WTC11 (cell line): ENCODE measurements at regions not wholly inside any gene's neighbourhood (a gene's known extent, or its start where the extent isn't known, plus 50 kb on each side); places are given as distances from the start of the nearest gene placed in this dataset.

Experiments
- ATAC-seq: fragments of 200-7000 bp; cut with Tn5 transposase; 2 replicates; pipeline ENCODE4 v1.10.0; 2021; ENCODE audit warnings: mild to moderate bottlenecking, moderate library complexity
- CTCF ChIA-PET: fragments of 300-600 bp; sonication (Branson Sonifier 250); formaldehyde crosslinking; loops from one replicate; lab custom pipeline; 2021; ENCODE audit warnings: antibody characterized with exemption; lab: Charles Lee
- POLR2A ChIA-PET: fragments of 350-600 bp; sonication (Branson Sonifier 250); formaldehyde crosslinking; loops from one replicate; lab custom pipeline; 2021; ENCODE audit warnings: antibody characterized with exemption; lab: Charles Lee
- DNase-seq: peaks from one replicate; pipeline ENCODE4 v3.0.0; 2021; ENCODE audit warnings: low spot score
- H3K27ac Mint-ChIP-seq: 2 replicates; pipeline ENCODE4 v1.8.0; 2021; ENCODE audit warnings: mixed read lengths
- H3K27me3 Mint-ChIP-seq: 2 replicates; pipeline ENCODE4 v1.8.0; 2021; ENCODE audit warnings: low read depth, mild to moderate bottlenecking, moderate library complexity, mixed read lengths
- H3K36me3 Mint-ChIP-seq: 2 replicates; pipeline ENCODE4 v1.8.0; 2021; ENCODE audit warnings: mixed read lengths
- H3K4me1 Mint-ChIP-seq: 2 replicates; pipeline ENCODE4 v1.8.0; 2022; ENCODE audit warnings: mixed read lengths
- H3K4me3 Mint-ChIP-seq: 2 replicates; pipeline ENCODE4 v1.8.0; 2021; ENCODE audit warnings: mild to moderate bottlenecking, moderate library complexity, mixed read lengths
- H3K9me3 Mint-ChIP-seq: 2 replicates; pipeline ENCODE4 v1.8.0; 2021; ENCODE audit warnings: mixed read lengths
- ARID4B ChIP-seq: sonication (generic); formaldehyde crosslinking; IDR thresholded peaks from 2 replicates; pipeline ENCODE4 v1.8.0; 2023; ENCODE audit warnings: missing genetic modification reagents, mild to moderate bottlenecking, borderline replicate concordance
- CBFB ChIP-seq: sonication (generic); formaldehyde crosslinking; IDR thresholded peaks from 2 replicates; pipeline ENCODE4 v1.8.1; 2022; ENCODE audit warnings: mild to moderate bottlenecking, low read depth, missing genetic modification reagents
- ELF4 ChIP-seq: sonication (generic); formaldehyde crosslinking; IDR thresholded peaks from 2 replicates; pipeline ENCODE4 v1.8.1; 2022; ENCODE audit warnings: low read depth, mild to moderate bottlenecking, moderate library complexity, missing genetic modification reagents
- ETV6 ChIP-seq: sonication (generic); formaldehyde crosslinking; IDR thresholded peaks from 2 replicates; pipeline ENCODE4 v1.8.1; 2022; ENCODE audit warnings: mild to moderate bottlenecking, missing genetic modification reagents
- FOXP1 ChIP-seq: sonication (generic); formaldehyde crosslinking; IDR thresholded peaks from 2 replicates; pipeline ENCODE4 v1.8.0; 2022; ENCODE audit warnings: missing genetic modification reagents, mild to moderate bottlenecking, moderate library complexity, borderline replicate concordance
- GABPB1 ChIP-seq: sonication (generic); formaldehyde crosslinking; IDR thresholded peaks from 2 replicates; pipeline ENCODE4 v1.8.1; 2023; ENCODE audit warnings: mild to moderate bottlenecking, missing genetic modification reagents
- GTF2I ChIP-seq: fragments of 250-450 bp; sonication (Bioruptor Pico); conservative IDR thresholded peaks from 2 replicates; pipeline ENCODE4 v1.4.0; 2021; ENCODE audit warnings: mild to moderate bottlenecking
- HMGA2 ChIP-seq: fragments of 250-450 bp; sonication (Bioruptor Pico); IDR thresholded peaks from 2 replicates; pipeline ENCODE4 v1.4.0; 2021; ENCODE audit warnings: mild to moderate bottlenecking, moderate library complexity
- IRF1 ChIP-seq: sonication (generic); formaldehyde crosslinking; IDR thresholded peaks from 2 replicates; pipeline ENCODE4 v1.8.0; 2023; ENCODE audit warnings: missing genetic modification reagents
- IRF2 ChIP-seq: sonication (generic); formaldehyde crosslinking; IDR thresholded peaks from 2 replicates; pipeline ENCODE4 v1.8.0; 2022; ENCODE audit warnings: low read depth, missing genetic modification reagents, borderline replicate concordance
- NFATC4 ChIP-seq: fragments of 250-450 bp; sonication (Bioruptor Pico); IDR thresholded peaks from 2 replicates; pipeline ENCODE4 v1.9.0; 2021; ENCODE audit warnings: mild to moderate bottlenecking
- NR2C2 ChIP-seq: sonication (generic); formaldehyde crosslinking; IDR thresholded peaks from 2 replicates; pipeline ENCODE4 v1.8.0; 2022; ENCODE audit warnings: mild to moderate bottlenecking, missing genetic modification reagents
- PRRX2 ChIP-seq: fragments of 250-450 bp; sonication (Bioruptor Pico); IDR thresholded peaks from 2 replicates; pipeline ENCODE4 v1.8.0; 2021; ENCODE audit warnings: mild to moderate bottlenecking
- RELA ChIP-seq: sonication (generic); formaldehyde crosslinking; IDR thresholded peaks from 2 replicates; pipeline ENCODE4 v1.8.1; 2022; ENCODE audit warnings: missing genetic modification reagents, mild to moderate bottlenecking, borderline replicate concordance
- STAT6 ChIP-seq: sonication (generic); formaldehyde crosslinking; conservative IDR thresholded peaks from 2 replicates; pipeline ENCODE4 v1.8.1; 2023; ENCODE audit warnings: mild to moderate bottlenecking, low read depth, missing genetic modification reagents, moderate library complexity
- TF ChIP-seq, protein P1 (sequence below): sonication (generic); formaldehyde crosslinking; IDR thresholded peaks from 2 replicates; pipeline ENCODE4 v1.8.1; 2022; ENCODE audit warnings: low read depth, mild to moderate bottlenecking, moderate library complexity, missing genetic modification reagents, borderline replicate concordance
- TF ChIP-seq, protein P2 (sequence below): fragments of 250-450 bp; sonication (Bioruptor Pico); IDR thresholded peaks from 2 replicates; pipeline ENCODE4 v1.9.0; 2021; ENCODE audit warnings: mild to moderate bottlenecking
- TF ChIP-seq, protein P3 (sequence below): sonication (generic); formaldehyde crosslinking; IDR thresholded peaks from 2 replicates; pipeline ENCODE4 v1.8.1; 2022; ENCODE audit warnings: missing genetic modification reagents, borderline replicate concordance

DNA sequence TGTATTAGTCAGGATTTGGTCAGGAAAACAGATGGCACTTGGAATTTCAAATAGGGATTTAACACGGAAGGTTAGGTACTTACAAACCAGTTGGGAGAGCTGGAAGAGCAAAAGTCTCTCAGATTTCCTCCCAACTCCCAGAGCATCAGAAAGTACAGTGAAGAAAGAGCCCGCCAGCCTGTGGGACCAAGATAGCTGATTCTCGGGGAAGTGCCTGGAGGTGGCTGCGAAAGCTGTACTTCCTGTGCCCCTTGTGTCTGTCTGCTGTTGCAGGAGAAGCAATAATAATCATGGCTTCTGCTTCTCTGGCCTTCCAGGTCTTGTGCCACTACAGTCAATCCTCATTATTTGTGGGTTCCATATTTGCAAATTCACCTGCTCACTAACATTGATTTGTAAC, 221.0 kb upstream of the BCOR start (continued):
- no peak for TF ChIP-seq CBFB (CRISPR knock-in tag)
- no peak for TF ChIP-seq ETV6 (CRISPR knock-in tag)

- Mint-ChIP-seq H3K36me3 (peaks cover 6% of the 10 kb centered on the region; the same call in 1 of the 2 replicates), H3K4me1 (peaks cover 9% of the 10 kb centered on the region), H3K4me3 (no peak overlapping the region), H3K27me3 (no peaks in the 10 kb centered on the region; the same call in 1 of the 2 replicates), H3K9me3 (peaks cover 14% of the 10 kb centered on the region), H3K27ac (no peak overlapping the region)
- no peak for TF ChIP-seq PRRX2 (CRISPR knock-in tag)
- TF ChIP-seq STAT6 (CRISPR knock-in tag): no peak
- TF ChIP-seq ELF4 (CRISPR knock-in tag): no peak
- ChIA-PET POLR2A (no interaction called here), CTCF (no interaction called here)
- ATAC-seq: no peak
- no peak for DNase-seq
Observed at GRCh38 chrX:40318076-40318475, 220.3 kb upstream of the BCOR start.

- H3K9me3 Mint-ChIP-seq: peaks cover 14% of the 10 kb centered on the region
- CTCF ChIA-PET: no interaction called here
- DNase-seq: no peak
Observed at GRCh38 chrX:40316502-40316901, 218.7 kb upstream of the BCOR start.

GRCh38 chrX:40314070-40314469, 216.3 kb upstream of the BCOR start:
- Mint-ChIP-seq H3K4me1 (peaks cover 26% of the 10 kb centered on the region), H3K36me3 (no peaks in the 10 kb centered on the region), H3K27me3 (no peaks in the 10 kb centered on the region; the same call in none of the 2 replicates), H3K27ac (no peak overlapping the region), H3K9me3 (peaks cover 3% of the 10 kb centered on the region; the same call in 1 of the 2 replicates), H3K4me3 (no peak overlapping the region)
- ATAC-seq (peak; percentile 84), DNase-seq (peak; percentile 30)
- CTCF ChIA-PET: interaction anchor here (0.8 to 2.1 kb wide), 11 partner anchors 9 to 228 kb away, joined by 3 to 8 read pairs (median 4); no protein-coding TSS in a partner anchor
- POLR2A ChIA-PET: no interaction called here
- TF ChIP-seq ARID4B (CRISPR knock-in tag) (no peak), RELA (CRISPR knock-in tag) (no peak), ELF4 (CRISPR knock-in tag) (no peak), IRF1 (CRISPR knock-in tag) (no peak), HMGA2 (no peak), FOXP1 (no peak)
- TF ChIP-seq, protein P1, sequence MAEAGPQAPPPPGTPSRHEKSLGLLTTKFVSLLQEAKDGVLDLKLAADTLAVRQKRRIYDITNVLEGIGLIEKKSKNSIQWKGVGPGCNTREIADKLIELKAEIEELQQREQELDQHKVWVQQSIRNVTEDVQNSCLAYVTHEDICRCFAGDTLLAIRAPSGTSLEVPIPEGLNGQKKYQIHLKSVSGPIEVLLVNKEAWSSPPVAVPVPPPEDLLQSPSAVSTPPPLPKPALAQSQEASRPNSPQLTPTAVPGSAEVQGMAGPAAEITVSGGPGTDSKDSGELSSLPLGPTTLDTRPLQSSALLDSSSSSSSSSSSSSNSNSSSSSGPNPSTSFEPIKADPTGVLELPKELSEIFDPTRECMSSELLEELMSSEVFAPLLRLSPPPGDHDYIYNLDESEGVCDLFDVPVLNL (CRISPR knock-in tag): no peak
- TF ChIP-seq, protein P2, sequence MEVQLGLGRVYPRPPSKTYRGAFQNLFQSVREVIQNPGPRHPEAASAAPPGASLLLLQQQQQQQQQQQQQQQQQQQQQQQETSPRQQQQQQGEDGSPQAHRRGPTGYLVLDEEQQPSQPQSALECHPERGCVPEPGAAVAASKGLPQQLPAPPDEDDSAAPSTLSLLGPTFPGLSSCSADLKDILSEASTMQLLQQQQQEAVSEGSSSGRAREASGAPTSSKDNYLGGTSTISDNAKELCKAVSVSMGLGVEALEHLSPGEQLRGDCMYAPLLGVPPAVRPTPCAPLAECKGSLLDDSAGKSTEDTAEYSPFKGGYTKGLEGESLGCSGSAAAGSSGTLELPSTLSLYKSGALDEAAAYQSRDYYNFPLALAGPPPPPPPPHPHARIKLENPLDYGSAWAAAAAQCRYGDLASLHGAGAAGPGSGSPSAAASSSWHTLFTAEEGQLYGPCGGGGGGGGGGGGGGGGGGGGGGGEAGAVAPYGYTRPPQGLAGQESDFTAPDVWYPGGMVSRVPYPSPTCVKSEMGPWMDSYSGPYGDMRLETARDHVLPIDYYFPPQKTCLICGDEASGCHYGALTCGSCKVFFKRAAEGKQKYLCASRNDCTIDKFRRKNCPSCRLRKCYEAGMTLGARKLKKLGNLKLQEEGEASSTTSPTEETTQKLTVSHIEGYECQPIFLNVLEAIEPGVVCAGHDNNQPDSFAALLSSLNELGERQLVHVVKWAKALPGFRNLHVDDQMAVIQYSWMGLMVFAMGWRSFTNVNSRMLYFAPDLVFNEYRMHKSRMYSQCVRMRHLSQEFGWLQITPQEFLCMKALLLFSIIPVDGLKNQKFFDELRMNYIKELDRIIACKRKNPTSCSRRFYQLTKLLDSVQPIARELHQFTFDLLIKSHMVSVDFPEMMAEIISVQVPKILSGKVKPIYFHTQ: no peak

More at GRCh38 chrX:40316502-40316901, 218.7 kb upstream of the BCOR start:
- peaks cover 9% of the 10 kb centered on the region for H3K4me1 Mint-ChIP-seq
- H3K27me3 Mint-ChIP-seq: no peaks in the 10 kb centered on the region; the same call in none of the 2 replicates
- no peak overlapping the region for H3K4me3 Mint-ChIP-seq
- no peak overlapping the region for H3K27ac Mint-ChIP-seq
- no peak for ATAC-seq
- POLR2A ChIA-PET: no interaction called here
- peaks cover 6% of the 10 kb centered on the region; the same call in 1 of the 2 replicates for H3K36me3 Mint-ChIP-seq
- TF ChIP-seq GABPB1 (CRISPR knock-in tag) (no peak), NR2C2 (CRISPR knock-in tag) (no peak), NFATC4 (no peak), IRF2 (CRISPR knock-in tag) (no peak), GTF2I (CRISPR knock-in tag) (no peak)
- TF ChIP-seq, protein P3, sequence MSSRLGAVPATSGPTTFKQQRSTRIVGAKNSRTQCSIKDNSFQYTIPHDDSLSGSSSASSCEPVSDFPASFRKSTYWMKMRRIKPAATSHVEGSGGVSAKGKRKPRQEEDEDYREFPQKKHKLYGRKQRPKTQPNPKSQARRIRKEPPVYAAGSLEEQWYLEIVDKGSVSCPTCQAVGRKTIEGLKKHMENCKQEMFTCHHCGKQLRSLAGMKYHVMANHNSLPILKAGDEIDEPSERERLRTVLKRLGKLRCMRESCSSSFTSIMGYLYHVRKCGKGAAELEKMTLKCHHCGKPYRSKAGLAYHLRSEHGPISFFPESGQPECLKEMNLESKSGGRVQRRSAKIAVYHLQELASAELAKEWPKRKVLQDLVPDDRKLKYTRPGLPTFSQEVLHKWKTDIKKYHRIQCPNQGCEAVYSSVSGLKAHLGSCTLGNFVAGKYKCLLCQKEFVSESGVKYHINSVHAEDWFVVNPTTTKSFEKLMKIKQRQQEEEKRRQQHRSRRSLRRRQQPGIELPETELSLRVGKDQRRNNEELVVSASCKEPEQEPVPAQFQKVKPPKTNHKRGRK (CRISPR knock-in tag): no peak
